Vagina (tissue), 2 donors: ENCODE measurements at regions not wholly inside any gene's neighbourhood (a gene's known extent, or its start where the extent isn't known, plus 50 kb on each side); places are given as distances from the start of the nearest gene placed in this dataset.

Experiments used
- POLR2A ChIP-seq, 2 donors: fragments of 450-650 bp; IDR thresholded peaks; one replicate each; pipeline ENCODE4 v1.6.1; 2017; ENCODE audit warnings: antibody characterized with exemption in 2 of 2, mild to moderate bottlenecking in 2 of 2, moderate library complexity in 2 of 2
- TF ChIP-seq, protein P1 (sequence below), 3 experiments: fragments of 450-650 bp in 2 of 3; fragments of 200-600 bp in 1 of 3; sonication (generic) in 1 of 3; IDR thresholded peaks; one replicate each; pipeline ENCODE4 v1.5.1; 2017 to 2019; ENCODE audit warnings: antibody characterized with exemption in 3 of 3, mild to moderate bottlenecking in 2 of 3, moderate library complexity in 2 of 3

DNA sequence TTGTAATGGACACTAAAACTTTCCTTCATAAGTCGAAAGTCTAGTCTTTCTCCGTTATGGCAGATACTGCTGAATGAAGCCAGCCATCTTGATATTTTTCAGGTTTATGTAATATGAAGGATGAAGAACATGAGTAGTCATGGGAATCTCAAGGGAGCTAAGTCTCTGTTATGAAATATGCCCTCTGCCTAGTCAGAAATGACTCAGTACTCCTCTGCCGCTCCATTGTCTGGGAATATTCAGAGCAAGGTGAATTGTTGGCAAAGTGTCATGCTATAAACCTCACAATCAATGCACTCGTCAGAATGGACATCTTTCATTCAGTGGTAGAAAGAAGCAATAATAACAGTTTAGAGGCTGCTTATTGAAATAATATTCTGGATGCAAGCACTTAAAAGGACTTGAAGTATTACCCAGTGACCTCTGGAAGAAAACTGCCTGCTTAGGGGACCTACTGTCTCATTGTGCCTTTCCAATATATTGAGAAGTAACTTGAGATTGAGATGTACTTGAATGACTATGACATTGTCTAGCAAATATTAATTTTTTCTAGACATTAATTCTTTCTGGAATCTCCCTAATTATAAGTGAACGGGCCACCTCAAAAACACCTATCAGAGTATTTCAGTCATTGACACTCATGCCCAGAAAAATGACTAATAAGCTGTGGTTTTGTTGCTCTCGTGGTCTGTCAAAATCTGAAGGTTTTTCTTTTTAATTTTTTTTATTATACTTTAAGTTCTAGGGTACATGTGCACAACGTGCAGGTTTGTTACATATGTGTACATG lies 1011.5 kb upstream of the ACO1 start:
- TF ChIP-seq POLR2A (IDR thresholded peaks at IDR 0.05): no peak
- TF ChIP-seq, protein P1, sequence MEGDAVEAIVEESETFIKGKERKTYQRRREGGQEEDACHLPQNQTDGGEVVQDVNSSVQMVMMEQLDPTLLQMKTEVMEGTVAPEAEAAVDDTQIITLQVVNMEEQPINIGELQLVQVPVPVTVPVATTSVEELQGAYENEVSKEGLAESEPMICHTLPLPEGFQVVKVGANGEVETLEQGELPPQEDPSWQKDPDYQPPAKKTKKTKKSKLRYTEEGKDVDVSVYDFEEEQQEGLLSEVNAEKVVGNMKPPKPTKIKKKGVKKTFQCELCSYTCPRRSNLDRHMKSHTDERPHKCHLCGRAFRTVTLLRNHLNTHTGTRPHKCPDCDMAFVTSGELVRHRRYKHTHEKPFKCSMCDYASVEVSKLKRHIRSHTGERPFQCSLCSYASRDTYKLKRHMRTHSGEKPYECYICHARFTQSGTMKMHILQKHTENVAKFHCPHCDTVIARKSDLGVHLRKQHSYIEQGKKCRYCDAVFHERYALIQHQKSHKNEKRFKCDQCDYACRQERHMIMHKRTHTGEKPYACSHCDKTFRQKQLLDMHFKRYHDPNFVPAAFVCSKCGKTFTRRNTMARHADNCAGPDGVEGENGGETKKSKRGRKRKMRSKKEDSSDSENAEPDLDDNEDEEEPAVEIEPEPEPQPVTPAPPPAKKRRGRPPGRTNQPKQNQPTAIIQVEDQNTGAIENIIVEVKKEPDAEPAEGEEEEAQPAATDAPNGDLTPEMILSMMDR (IDR thresholded peaks at IDR 0.05): no peak
